HEK293T (cell line): ENCODE measurements at regions not wholly inside any gene's neighbourhood (a gene's known extent, or its start where the extent isn't known, plus 50 kb on each side); places are given as distances from the start of the nearest gene placed in this dataset.

Source experiments
- BHLHE40 ChIP-seq: fragments of 450-650 bp; IDR thresholded peaks from 2 replicates; pipeline ENCODE4 v1.6.1; 2016; ENCODE audit warnings: mild to moderate bottlenecking, moderate library complexity, borderline replicate concordance
- CTBP1 ChIP-seq: fragments of 450-650 bp; IDR thresholded peaks from 2 replicates; pipeline ENCODE4 v1.6.1; 2016; ENCODE audit warnings: borderline replicate concordance
- ELF4 ChIP-seq: fragments of 450-650 bp; IDR thresholded peaks from 2 replicates; pipeline ENCODE4 v1.6.1; 2017; ENCODE audit warnings: antibody characterized with exemption
- FOXA1 ChIP-seq: fragments of 450-650 bp; IDR thresholded peaks from 2 replicates; pipeline ENCODE4 v1.6.1; 2016; ENCODE audit warnings: mild to moderate bottlenecking
- FOXK2 ChIP-seq: fragments of 450-650 bp; IDR thresholded peaks from 2 replicates; pipeline ENCODE4 v1.6.1; 2016; ENCODE audit warnings: mild to moderate bottlenecking
- FOXM1 ChIP-seq: fragments of 450-650 bp; IDR thresholded peaks from 2 replicates; pipeline ENCODE4 v1.6.1; 2017; ENCODE audit warnings: mild to moderate bottlenecking, borderline replicate concordance
- LEF1 ChIP-seq: fragments of 450-650 bp; IDR thresholded peaks from 2 replicates; pipeline ENCODE4 v1.6.1; 2017; ENCODE audit warnings: mild to moderate bottlenecking, borderline replicate concordance
- NFRKB ChIP-seq: fragments of 450-650 bp; IDR thresholded peaks from 2 replicates; pipeline ENCODE4 v1.6.1; 2016; ENCODE audit warnings: mild to moderate bottlenecking, moderate library complexity
- SP1 ChIP-seq: fragments of 450-650 bp; IDR thresholded peaks from 2 replicates; pipeline ENCODE4 v1.6.1; 2017
- SUZ12 ChIP-seq: fragments of 450-650 bp; IDR thresholded peaks from 2 replicates; pipeline ENCODE4 v1.6.1; 2016; ENCODE audit warnings: mild to moderate bottlenecking
- TARDBP ChIP-seq: fragments of 450-650 bp; IDR thresholded peaks from 2 replicates; pipeline ENCODE4 v1.6.1; 2016
- ZNF384 ChIP-seq: fragments of 450-650 bp; IDR thresholded peaks from 2 replicates; pipeline ENCODE4 v1.6.1; 2016

DNA sequence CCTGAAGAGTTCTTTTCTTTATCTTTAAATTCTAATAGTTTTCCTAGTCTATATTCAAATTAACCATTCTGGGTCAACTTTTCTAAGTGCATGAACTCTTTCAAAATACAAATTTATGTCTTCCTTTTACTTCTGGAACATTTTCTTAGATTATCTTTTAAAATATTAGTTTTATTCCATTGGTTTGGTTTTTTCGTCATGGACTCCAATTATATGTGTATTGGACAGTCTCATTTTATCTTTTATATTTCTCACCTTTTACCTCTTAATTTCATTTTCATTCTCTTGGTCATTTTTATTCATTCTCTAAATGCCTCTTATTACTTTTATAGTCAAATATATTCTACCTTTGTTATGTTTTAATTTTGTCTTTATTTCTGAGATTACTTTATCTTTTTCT, 356.7 kb upstream of the MMS22L start:
- TF ChIP-seq SUZ12 (no peak), FOXA1 (no peak), FOXM1 (no peak), FOXK2 (no peak), CTBP1 (no peak), NFRKB (no peak), SP1 (no peak), LEF1 (no peak), TARDBP (no peak), ZNF384 (no peak), ELF4 (no peak), BHLHE40 (no peak)
